ENCODE measurements at regions not wholly inside any gene's neighbourhood (a gene's known extent, or its start where the extent isn't known, plus 50 kb on each side); places are given as distances from the start of the nearest gene placed in this dataset.

- no peak for DNase-seq
Measured at GRCh38 chr6:14258695-14259593, 141.4 kb downstream of the CD83 start.

- DNase-seq: no peak
Measured at GRCh38 chr6:14259594-14260152, 142.1 kb downstream of the CD83 start.

GRCh38 chr6:14260839-14261238 is 143.3 kb downstream of the CD83 start:
- no peak for DNase-seq

GRCh38 chr6:14263881-14264424 is 146.4 kb downstream of the CD83 start:
- no peak for DNase-seq

DNA sequence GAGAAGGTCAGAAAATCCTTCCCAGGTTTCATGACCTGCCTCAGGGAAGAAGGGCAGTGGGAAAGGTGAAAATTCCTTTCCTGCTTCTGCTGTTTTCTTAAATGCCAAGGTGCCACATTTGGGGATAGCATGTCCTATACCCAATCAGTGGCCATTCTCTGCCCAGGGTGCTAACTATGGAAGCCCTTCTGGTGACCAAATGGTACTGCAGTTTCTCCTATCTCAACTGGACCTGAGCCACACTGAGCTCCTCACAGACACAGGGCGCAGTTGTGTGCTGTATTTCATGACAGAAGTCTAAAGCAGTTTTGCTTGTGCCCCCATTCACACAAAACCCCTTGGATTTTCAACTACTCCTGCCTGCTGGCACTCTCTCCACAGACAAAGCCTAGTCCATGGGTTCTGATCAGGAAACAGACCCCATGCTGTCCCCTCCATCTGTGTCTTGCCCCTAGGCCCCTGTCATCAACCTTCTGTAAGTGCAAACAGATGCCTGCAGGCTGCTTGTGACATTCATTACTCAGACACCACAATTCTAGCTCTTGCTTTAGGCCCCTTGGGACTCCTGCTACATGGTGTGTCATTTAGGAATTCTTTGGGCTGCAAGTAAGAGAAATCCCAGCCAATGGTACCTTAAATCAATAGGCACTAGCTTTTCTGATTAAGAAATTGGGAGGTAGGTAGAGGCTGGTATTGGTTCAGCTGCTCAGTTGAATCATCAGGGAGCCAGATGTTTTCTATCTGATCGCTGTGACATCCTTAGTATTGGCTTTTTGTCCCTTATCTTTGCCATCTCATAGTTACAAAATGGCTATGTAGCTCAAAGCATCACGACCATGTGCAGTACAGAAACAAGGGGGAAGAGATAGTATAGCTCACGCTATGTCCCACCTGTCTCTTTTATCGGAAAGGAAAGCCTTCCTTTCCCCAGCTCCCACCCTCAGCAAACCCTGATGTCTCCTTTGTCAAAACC is 147.8 kb downstream of the CD83 start:
- no peak for DNase-seq

DNA sequence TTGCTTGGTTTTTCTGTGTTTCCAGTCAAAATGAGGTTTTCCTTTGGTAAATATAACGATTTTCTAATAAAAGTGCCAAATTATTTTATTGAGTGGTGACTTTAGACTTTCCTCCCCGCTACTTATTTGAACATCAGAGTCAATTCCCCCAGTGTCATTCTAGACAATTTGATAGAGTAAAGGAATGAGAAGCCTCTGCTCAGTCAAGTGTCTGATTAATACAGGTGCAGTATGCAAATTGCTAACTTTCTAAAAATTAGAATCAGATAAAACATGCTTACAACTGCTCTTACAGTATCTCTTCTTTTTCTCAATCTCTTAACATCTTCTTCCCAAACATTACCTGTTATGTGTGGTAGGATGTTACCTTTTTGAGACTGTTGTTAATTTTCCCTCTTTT is 148.7 kb downstream of the CD83 start:
- no peak for DNase-seq

DNA sequence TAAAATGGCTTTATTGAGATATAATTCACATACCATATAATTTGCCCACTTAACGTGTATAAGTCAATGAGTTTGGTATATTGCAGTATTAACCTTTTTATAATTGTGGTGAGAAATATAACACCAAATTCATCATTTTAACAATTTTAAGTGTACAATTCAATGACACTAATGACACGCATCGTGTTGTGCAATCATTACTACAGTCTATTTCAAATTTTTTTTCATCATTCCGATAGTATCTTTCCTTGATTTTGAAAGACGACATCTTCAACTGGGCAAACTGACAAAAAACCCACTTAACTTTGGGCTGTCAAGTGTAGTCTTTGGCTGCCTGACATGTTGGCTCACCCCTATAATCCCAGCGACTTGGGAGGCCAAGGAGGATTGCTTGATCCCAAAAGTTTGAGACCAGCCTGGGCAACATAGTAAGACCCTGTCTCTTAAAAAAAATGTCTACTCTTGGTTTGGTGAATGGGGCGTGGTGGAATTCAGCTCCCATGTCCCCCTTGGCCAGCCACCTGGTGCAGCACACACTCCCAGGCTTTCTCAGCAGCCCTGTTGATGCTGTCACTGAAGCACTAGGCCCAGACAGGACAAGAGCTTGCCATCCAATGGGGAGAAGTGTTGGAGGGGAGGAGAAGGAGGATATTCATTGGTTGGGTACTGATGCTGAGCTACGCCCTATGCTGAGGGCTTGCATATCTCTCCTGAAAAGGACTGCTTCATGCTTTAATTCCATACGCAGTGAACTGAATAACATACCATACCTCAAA is 150.5 kb downstream of the CD83 start:
- DNase-seq: no peak

DNA sequence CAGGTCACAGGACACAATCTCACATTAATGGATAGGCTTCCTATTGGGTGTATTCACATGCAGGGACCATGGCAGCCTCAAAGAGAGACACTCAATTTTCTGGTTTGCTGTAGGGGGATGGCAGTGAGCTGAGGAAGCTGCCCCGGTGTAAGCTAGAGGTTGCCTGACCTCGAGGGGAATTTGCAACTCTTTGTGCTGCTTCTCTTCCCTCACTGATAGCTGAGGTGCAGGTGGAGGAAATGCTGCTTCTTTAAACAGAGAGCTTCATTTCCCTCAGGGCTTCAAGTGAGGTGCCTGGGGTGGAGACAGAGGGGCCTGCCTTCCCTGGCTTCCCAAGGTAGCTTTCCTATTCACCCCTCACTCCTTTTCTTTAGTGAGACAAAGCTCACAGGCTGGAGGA is 151.9 kb downstream of the CD83 start:
- no peak for DNase-seq

DNA sequence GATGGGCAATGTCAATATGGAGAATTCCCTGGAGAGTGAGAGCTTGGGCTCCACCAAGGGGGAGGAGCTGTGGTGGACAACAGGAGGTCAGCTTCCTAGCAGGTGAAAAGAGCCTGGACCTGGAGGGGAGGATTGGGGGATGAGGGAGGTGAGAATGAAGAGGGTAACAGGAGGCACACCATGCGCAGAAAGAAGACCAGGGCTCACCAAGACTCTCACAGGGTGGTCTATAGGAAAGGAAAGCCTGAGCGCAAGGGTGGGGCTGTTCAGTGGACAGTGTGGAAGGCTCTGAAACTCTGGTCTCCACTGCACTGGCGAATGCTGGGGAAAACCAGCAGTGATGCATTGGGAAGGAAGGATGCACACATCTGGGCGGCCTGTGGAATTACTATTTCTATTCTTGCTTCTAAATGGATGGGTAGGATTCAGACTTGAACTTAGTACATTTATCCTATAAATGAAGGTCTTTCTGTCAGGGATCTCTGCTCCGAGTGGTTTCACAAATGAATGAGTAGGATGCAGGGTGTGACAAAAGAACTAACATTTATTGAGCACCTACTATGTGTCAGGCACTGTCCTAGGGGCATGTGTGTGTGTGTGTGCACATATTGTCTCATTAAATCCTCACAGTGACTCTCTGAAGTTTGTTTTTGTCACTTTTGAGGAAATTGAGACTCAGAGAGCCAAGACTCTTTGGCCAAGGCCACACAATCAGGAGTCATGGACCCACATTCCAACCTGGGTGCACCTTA is 152.7 kb downstream of the CD83 start:
- no peak for DNase-seq

DNA sequence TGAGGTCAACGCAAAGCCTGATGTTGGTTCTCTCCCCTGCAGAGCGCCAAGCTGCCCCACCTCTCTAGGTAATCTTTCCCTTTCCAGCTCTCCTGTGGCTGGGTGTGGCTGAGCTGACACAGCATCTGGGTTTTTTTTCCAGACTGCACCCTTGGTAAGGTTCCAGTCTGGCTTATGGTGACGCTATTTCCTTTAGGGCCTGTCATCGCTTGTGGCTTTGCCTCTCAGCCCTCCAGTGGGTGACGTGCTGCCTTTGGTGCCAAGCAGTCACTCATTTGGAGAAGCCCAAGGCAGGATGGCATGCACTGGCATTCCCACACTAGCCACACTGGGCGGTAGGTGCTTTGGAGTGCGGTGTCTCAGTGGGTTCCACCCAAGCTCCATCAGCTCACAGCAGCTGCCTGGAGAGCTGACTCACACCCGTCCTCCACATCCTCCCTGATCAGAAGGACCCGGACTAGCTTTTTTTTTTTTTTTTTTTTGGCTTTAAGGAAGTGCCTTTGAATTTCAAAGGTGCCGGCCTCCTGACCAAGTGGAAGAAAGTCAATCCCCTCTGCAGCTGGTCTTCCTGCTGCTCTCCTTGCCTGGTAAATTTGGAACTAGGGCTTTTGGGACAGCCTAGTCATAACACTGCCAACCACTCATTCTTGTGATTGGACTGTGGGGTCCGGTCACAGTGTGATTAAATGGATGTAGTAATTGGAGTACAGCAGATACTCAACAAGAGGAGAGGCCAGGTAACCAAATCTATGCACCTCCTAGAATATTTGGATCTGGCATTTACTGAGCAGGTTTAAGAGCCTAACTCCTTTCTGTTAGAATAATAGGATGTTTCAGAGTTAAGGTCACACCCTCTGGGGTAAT is 153.6 kb downstream of the CD83 start:
- peak; percentile 82 for DNase-seq

DNA sequence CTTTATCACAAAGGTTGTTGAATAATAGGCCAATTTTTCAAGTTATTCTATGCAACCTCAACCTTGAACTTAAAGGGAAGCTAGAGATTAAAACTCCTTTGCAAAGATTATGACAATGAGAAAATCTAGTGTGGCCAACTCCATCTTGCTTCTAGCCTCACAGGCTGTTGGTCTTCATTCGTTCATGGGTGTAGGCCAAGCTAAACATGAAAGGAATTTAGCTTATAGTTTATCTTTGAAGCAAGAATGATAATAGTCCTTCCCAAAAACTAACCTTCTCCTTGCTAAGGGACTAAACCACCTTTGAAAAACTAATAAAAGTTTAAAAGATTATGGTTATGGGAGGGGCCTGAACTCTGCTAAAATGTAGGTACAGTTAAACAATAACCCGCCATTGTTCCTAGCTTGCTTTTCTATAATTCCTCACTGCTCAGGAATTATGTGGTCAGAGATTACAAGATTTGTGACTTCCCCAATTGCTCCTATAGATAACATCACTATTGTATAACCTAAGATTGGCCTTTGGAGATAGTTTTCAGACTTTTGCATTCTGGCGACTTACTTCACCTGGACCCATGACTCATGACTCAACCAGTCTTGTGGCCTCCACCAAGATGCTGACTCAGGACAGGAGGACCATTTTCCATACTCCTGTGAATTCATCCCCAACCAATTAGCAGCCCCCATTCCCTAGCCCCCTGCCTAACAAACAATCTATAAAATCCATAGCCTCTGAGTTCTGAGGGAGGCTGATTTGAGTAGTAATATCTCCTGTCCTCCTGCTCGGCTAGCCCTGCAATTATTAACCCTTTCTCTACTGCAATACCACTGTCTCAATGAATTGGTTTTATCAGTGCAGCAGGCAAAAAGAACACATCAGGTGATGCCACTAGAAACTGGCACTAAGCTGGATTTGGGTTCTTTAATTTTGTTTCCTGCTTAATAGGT is 154.5 kb downstream of the CD83 start:
- peak; percentile 54 for DNase-seq

- DNase-seq: no peak
Measured at GRCh38 chr6:14272737-14273085, 155.1 kb downstream of the CD83 start.

DNA sequence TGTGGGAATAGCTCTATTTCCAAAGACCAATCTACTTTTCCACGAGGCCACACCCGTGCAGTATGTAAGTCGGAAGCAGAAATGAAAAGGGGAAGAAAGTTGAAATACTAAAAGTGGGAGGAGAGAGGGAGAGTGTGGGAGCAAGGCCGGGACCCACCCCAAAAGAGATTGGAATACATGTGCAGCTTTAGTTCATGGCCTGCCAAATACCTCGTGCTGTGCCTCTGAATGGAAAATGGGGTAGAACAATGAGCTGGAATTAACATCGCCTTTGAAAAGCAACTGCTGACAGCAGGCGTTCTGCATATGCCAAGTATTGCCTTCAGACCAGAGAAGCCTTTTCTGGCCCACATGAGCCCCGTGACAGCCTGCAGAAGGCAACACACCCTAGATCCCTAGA is 155.6 kb downstream of the CD83 start:
- DNase-seq: peak; percentile 45

GRCh38 chr6:14274016-14274415 is 156.4 kb downstream of the CD83 start:
- DNase-seq: no peak

DNA sequence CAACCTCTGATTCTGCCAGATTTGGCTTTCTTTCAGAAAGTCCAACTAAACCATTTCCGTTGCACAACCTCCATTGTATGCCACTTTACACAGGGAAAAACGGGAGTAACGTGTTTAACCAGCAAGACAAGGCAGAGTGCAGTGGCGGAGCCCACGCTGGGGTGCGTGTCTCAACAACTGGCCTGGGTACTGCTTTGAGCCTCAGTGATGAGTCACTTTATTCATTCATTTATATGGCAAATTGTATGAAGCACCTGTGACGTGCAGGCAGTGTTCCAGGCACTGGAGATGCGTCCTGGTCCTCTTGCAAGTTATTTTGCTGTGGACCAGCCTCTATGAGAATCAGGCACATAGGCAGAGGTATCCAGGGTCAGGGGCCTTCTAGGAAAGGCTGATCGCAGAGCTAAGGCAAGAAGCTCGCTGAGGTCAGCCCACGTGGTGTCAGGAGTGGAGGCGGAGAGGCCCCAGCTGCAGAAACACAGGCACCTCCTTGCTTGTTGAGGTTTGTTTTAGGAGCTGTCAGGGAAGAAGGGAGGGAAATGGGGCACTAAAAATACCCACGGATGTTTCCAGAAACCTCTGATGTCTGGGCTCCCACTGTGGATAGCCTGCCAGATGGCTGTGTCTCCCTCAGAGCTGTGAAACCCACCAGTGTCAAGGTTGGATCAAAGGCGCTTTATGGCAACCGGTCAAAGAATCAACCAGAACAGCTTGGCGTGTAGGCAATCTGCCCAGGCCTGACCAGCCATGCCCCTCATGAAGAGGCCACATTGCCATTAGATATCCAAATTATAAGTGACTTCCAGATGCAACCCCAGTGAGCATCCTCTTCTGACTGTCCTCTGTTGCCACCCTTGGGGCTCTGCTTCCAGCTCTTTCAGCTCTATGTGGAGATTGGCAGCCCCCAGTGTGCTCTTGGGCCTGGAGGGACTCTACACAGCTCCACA is 157.2 kb downstream of the CD83 start:
- DNase-seq: no peak

DNA sequence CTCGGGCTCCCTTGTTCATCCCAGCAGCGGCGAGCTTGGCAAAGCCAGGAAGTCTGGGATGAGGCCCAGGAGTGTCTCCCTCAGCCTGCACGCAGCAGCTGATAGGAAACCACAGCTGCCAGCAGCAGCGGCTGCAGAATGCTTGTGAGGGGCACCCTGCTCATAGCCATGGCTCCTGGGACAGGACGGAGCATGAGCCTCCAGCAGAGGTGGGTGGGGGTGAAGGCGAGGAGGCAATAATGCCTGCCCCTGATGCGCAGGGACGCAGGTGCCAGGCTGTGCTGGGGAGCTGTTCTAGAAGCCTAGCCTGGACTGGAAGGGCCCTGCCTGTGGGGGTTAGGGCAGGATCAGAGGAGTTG is 157.9 kb downstream of the CD83 start:
- no peak for DNase-seq

- no peak for DNase-seq
Measured at GRCh38 chr6:14276071-14276470, 158.5 kb downstream of the CD83 start.

- peak; percentile 75 for DNase-seq
Measured at GRCh38 chr6:14276667-14277404, 159.3 kb downstream of the CD83 start.

Data from suppressor macrophage treated with lipopolysaccharide for 4 hours (primary cell).